Stimulated activated CD8-positive, alpha-beta memory T cell treated with anti-CD3 and anti-CD28 coated beads, Interleukin-12 subunit alpha, Interleukin-12 subunit beta, amount 100 ng/mL, for 24 hours (primary cell): ENCODE measurements at regions not wholly inside any gene's neighbourhood (a gene's known extent, or its start where the extent isn't known, plus 50 kb on each side); places are given as distances from the start of the nearest gene placed in this dataset.

Experiments
- DNase-seq: peaks from one replicate; pipeline ENCODE4 v3.0.0-alpha.2; 2020; ENCODE audit errors: extremely low read depth

DNA sequence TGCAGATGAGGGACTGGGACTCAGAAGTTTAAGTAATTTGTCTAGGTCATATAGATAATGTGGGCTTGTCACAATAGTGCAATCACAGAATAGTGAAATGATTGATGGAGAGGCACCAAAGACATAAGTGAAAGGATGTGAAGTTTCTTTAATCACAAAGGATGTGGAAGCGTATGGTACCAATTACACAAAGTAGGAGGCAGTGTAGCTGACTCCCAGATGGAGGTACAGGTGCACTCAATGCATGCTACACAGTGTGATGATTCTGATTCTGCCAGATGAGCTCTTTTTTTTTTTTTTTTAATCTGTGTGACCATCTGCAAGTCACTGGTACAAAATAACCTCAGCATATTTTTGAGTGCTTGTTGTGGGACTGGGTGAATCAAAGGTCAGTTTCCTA is 411.3 kb downstream of the SPRY1 start:
- no peak for DNase-seq

DNA sequence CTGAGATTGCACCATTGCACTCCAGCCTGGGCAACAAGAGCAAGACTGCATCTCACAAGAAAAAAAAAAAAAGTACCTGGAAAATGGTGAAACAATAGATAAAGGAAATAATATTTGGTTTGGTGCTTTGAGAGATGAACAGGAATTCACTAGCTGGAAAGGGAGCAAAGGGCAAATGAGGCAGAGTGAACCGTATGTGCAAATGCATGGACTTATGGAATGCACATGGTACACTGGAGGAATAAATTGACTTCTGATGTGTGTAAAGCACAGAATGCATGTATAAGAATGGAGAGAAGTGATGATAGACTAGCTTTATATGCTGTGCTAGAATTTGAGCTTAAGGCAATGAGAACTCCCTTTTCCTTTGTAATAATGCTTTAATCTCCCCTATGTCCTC is 413.3 kb downstream of the SPRY1 start:
- DNase-seq = no peak

DNA sequence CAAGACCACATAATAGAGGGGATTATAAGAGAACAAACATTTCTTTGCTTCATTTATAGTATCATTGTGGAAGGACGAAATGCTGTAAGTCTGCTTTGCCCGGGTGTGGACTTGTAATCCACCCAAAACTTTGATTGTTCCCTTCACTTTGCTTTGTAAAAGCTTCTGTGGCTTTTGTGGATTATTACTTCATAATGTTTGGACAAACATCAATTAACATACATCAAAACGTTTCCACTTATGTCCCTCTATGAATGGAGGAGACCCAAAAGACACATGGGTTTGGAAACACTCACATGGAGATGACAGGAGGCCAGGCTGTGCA is 415.4 kb downstream of the SPRY1 start:
- no peak for DNase-seq

DNA sequence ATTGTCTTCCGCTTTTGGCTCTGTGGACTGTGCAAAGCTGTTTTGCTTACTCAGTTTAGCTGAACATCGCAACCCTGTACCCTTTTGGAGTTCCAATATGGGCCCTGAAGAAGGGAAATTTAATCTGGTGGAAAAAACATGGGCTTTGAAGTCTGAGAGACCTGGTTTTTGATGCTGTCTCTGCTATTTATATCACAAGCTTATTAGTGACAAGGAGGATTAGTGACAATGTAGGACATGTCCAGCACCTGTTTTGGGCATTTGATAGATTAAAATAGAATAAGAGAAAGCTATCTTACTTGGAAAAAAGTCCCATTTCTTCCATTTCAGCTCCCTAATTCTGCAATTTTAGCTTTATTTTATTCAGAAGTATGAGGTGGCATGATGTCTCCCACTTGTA is 417.3 kb downstream of the SPRY1 start:
- DNase-seq = no peak

DNA sequence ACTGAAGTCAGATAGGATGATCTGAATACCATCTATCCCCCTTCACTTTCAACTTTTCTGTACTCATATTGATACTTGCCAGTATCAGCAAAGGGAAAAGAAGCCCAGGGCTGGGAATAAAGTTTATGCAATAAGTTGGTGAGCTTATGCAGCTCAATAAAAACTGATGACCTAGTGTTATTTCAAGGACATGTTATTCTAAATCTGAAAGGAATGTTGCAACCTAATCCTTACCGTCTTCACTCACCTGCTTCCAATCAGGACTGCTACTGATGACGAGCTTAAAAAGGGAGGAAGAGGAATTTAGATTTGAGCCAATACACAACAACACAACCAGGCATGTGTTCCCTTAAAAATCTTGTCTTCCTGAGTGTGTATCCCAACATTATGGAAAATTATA is 419.9 kb downstream of the SPRY1 start:
- DNase-seq = no peak

DNA sequence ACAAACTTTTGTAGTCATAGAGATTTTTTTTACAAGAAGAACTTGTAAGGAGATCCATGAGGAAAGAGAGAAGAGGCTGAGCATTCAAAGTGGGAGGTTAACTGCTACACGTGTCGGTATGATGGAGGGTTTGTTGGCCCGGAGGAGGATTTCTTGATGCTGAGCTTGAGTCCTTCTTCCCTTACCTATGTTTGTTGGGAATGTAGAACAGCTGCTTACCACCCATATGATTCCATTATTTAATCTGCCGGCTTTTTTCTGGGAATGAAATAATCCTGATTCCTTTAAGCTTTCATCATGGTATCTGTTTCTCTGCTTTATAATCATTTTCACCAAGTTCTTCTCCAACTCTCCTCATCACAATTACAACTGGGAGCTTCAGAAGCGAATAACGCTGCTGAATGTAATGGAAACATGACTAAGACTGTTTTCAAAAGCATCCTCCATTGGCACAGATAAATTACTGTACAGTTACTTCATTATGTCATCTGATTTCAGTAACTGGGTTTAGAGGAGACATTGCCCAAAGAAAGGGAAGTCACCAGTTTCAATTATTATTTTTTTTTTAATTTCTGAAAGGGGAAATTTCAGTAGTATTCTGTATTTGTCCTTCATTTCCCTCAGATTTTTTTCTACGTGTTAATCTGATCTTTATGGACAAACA is 420.6 kb downstream of the SPRY1 start:
- DNase-seq = no peak

DNA sequence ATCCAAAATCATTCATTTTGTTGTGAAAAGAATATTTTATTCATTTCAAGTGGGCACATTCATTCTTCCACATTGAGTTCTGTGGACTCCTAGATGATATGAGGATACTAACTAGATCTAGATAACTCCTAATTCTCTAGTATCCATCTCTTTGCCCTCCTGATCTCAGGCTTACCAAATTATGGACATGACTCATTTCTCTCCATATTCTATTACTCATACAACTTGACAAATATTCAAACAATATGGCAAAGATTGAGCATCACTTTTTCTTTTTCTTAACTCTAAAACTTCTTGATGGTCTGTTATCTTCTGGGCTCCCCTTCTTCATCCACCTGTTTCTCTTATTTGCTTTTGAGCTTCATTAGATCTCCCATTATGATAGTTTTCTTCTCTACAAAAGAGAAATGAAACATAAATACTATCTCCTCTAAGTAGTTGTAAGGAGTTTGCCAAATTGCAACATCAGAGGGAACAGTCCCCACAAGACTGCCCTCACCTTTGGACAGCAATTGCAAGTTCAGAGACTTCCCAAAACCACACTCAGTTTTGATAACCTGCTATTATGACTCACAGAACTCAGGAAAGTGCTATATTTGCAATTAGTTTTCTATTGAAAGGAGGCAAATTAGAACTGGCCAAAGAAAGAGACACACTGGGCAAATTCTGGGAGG is 422.9 kb downstream of the SPRY1 start:
- no peak for DNase-seq

DNA sequence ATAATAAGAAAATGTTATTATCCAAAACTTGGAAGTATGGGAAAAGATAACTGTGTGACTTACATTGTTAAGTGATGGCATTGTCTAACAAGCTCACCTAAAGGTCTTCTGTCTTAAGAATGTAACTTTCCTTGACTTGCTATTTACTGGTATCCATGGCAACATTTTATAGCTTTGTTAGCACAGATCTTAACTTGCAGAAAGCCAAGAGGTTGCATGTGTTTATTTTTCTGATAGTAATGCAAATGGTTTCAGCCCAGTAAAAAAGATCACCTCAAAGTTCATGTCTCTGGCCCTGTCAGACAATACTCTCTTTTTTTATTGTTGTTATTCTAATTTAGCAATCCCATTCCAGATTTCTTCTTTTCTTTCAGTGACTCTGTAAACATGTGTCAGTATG is 425.3 kb downstream of the SPRY1 start:
- DNase-seq = no peak

DNA sequence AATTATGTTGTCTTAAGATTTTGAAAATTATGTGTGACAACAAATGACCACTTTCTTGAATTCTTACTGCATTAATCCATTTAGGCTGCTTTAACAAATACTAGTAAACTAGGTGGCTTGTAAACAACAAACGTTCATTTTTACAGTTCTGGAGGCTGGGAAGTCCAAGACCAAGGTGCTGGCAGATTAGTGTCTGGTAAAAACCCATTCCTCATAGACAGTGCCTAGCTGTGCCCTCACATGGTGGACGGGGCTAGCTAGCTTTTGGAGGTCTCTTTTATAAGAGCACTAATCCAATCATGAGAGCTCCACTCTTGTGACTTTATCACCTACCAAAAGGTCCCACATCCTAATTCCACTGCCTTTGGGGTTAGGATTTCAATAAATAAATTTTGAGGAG is 425.8 kb downstream of the SPRY1 start:
- DNase-seq = no peak

DNA sequence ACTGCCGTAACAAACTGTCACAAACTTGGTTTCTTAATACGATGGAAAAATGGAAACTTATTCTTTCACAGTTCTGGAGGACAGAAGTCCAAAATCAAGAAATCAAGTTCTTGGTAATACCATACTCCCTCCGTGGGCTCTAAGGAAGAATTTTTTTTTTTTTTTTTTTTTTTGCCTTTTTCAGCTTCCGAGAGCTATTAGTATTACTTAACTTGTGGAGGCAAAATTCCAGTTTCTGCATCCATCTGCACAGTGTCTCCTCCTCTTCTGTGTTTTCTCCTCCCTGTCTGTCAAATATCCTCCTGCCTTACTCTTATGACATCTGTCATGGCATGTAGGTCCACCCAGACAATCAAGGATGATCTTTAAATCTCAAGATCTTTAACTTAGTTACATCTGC is 426.6 kb downstream of the SPRY1 start:
- no peak for DNase-seq

DNA sequence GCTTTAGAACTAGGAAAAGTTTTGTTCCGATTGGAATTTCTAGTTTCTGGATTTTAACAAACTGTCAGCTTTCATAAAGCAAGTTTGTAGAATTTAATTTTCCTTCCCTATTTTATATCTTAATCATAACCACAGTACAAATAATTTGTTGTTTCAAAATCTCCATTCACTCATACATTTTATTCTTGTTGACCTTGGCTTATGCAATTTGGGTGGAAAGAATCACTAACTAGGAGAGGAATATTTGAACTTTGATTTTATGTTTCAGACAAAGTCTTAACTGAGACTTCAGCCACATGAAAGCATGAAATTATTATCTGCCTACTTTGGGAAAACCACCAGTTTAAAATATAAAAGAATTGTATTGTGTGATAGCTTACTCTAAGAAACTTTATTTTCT is 427.9 kb downstream of the SPRY1 start:
- no peak for DNase-seq

DNA sequence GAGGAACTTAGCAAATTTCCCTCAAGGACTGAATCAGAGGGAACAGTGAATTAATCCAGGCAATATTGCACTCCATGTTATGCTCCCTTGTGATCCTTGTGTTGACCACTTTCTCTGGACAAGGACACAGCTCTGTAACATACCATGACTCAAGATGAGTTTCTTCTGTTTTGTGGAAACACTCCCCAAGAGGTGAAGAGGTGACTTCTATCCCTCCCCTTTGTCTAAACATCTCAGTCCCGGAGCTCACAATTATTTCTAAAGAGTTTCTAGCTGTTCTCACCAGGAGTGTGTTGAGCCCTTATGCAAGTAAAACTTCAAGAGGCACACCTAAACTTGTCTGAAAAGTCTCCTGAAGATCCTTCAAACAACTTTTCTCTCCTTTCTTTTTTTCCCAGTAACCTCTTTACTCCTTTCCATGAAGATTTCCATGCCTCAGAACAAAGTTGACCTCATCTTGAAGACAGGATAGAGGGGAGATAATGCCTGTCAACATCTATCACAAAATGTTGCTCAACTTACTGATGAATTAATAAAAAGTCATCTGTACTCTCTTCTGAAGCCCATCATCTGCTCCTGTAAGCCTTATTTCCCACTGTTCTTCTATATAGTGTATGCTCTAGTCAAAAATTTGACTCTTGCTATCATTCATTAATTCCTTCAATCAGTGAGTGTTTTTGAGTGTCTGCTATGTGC is 429.1 kb downstream of the SPRY1 start:
- no peak for DNase-seq

DNA sequence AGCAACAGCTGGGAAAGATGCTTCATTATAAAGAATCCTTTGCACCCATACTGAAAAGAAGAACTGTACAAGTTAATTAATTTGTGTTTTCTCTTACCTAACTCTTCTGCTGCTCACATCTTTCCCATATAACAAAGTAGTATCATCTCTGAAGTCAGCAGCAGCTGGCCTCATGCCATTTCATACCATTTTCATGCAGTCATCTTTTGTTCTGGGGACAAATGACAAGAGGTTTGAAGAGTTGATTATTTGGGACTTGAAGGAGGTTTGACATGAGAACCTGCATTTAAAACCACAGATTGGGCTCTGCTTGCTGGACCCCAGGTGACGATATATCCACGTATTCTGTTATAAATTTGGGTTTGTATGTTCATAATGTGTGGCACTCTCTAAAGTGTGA is 430.3 kb downstream of the SPRY1 start:
- no peak for DNase-seq

DNA sequence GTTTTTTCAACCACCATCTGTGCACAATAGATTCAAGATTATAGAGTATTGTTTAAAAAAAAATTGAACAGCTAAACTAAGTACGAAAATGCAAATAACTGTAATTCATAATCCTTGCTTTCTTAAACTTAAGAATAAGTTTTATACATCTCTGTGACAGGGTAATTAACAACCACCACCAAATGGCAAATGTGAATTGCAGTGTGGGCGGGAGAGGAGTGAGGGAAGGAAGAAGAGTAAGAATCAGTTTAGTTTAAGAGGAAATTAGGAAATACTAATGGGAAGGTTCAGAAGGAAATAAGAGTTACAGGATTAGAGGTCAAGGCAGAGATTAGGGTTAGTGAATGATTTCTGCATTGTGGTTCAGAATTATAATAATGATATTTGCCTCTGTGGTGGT is 430.9 kb downstream of the SPRY1 start:
- no peak for DNase-seq

DNA sequence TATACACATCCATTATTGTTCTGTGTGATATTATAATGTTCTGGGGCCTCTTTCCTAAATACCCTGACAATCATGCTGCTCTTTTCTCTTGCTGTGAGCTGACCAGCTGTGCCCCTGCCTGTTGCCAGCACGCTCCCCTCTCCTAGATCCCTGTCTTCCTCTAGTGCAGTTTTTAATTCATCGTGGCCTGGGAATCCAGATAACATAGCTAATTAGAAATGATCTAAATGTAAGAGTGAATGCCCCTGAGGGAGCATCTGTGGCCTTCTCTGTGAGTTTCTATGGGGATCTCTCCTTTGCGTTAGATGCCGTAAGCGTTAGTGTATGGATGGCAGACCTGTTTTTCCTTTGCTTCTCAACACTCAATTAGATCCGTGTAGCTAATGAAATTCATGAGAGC is 434.3 kb downstream of the SPRY1 start:
- no peak for DNase-seq

DNA sequence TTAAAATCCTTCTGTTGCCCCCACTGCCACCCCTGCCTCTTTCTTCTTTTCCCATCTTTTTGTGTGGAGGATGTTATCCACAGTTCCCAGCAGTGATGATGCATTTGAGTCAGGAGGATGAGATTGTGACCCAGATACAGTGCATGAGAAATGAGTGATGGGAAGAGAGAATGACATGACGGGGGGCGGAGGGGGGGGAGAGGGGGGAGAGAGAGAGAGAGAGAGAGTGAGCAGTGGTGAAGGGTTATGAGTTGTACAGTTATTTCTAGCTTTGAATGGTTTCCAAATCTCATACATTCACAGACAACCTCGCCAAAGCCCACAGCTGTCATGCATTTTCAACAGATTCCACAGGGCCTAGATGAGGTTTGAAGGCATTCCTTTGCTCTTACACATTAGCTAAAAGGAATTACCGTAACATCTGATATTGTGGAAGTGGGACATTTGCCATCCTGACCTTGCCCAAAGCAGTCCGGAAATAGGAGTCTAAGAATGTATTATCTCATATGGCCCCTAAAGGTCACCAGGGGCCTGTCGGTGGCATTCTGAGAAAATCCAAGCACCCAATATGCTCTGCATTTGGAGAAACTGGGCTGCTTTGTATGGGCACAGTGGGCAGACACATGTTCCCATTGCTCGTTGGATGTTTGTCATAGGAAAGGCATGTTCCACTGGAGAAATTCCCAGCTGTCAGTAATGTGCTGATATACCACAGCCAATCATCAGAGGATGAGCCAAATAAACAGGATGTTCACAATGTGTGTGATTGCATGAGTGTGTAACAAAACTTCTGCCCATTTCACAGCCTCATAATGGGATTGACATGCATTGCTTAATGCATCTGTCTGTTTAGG is 435.8 kb downstream of the SPRY1 start:
- DNase-seq = no peak

DNA sequence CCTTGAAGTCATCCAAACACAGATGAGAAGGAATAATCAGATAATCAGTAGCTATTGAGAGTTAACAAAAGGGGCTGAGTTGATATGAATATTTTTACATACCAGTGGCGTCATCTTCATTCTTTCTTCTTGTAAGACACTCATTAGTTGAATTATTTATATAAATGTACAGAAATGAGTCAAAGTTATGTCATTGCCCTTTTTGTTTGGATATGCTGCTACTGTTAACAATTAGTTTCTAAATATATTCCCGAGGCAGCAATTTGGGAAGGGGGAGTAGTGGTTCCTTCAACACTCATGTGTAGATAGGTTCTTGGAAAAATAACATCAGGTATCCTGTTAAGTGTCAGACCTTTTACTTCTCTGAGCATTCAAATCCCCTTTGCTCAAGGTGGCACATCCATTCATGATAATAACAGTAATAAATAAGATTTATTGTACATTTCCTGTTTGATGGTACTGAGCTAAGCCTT is 436.6 kb downstream of the SPRY1 start:
- DNase-seq = no peak

DNA sequence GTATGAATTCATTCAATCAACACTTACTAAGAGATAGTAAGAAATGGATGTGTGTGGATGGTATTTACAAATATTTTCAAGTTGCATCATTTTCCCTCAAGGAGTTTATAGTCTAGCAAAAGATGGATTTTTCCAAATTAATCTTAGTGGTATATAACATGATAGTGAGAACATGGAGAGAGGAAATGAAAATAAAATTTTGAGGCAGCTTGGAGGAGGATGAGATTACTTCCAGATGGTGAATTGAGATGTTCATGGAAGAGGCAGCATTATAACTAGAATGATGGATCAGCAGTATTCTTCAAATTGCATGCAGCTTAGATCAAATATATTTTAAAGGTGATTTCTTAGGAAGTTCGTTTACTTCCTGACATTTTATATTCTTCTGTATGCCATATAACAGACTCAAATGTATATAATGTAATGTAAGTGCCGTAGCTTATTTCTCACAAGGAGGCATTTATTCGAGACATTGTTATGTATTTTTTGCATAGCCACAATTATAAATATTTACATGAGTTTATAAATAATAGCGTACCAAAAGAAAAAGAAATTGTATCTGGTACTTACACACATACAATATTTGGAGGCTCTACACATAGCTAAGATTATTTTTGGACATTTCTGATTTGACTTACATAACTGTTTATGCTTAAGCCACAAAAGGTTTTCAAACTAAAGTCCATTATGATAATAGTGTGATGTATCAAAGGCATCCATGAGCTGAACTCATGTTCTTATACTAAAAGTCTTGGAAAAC is 439.4 kb downstream of the SPRY1 start:
- DNase-seq = no peak

DNA sequence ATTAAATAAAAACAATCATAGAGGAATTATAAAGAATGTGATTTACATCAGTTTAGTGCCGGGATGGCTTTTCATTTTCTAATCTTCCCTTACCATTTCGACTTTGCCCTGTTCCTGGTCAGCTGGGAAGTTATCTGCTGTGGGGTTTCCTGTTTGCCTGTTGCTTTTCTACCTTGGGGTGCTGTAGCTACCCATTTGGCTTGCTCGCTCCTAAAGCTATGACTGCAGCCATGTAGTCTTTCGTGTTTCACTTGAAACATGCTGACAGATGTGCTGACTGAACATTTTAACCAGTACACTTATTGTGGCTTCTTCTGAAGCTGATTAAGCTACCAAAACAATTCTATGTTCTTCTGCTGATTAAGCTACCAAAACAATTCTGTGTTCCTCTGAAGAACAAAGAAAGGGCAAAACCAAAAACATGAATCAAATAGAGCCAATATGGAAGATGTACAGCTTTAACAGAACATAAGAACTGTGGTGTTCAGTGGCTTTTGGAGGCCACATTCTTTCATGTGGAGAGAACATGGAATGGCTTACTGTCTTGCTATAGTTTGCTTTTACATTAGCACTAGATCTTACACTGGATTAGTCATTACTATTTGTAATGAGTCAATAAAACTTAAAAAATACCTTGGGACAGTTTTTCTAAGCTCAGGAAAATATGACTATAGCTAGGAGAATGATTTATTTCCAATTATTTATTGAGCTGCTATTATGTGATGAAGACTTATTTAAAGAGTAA is 440.4 kb downstream of the SPRY1 start:
- no peak for DNase-seq

DNA sequence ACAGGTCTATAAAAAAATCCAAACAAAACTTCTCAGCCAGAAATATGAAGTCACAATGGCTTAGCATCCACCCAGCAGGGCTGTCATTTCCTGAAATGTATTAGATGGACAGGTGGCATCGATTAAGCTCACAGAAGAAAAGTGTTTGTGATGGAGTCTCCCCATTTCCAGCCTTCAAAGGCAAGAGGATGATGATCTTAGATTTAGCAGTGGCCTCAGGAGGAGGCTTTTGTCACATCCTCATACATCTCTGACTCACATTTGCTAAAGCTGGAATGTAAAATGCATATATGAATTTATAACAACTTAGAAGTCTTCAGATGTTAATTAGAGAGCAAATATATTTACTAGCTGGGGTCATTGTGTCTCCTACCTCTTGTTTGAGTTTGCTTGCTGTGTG is 441.9 kb downstream of the SPRY1 start:
- DNase-seq = no peak

DNA sequence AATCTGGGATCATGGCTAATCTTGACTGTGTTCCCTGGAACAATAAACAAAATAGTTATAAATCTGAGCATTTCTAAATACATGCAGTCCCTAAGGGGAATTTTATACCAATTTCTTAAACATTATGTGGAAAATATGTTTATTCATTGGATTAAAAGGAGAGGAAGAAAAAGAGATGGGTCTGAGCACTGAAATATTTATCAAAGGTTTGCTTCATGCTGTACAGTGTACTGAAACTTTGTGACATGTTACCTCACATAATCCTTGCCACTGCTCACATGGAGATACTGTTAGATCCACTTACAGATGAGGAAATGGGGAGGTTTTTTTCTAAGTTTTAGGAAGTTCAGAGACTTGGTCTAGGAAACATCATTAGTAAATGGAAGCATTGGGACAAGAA is 443.6 kb downstream of the SPRY1 start:
- DNase-seq = no peak
